ENCODE measurements at regions not wholly inside any gene's neighbourhood (a gene's known extent, or its start where the extent isn't known, plus 50 kb on each side); places are given as distances from the start of the nearest gene placed in this dataset.
"Not testable (repeated sequence)": the region's sequence is repeated elsewhere in the genome, so short reads cannot be mapped to it uniquely, and the experiment has no call there.

- H3K4me3 ChIP-seq (ENCODE audit: low read length, poor library complexity, severe bottlenecking) = no peak overlapping the region
- no peaks in the 10 kb centered on the region for H3F3A ChIP-seq (ENCODE audit: low read depth)
- no peaks in the 10 kb centered on the region for H3K9me3 ChIP-seq (ENCODE audit: insufficient read depth, low read depth, low read length)
- H3K4me2 ChIP-seq (ENCODE audit: low read depth, low read length, poor library complexity, severe bottlenecking) = peak overlapping the region; percentile 38
- no peaks in the 10 kb centered on the region for H3K27me3 ChIP-seq (ENCODE audit: insufficient read depth, low read length, poor library complexity, severe bottlenecking)
- TF ChIP-seq CTCF (conservative IDR thresholded peaks at IDR 0.05; ENCODE audit: low read length) (no peak), EZH2phosphoT487 (IDR thresholded peaks at IDR 0.05; ENCODE audit: borderline replicate concordance) (no peak)
- H3K9me2 ChIP-seq (replicated peaks; ENCODE audit: low read depth, low read length) = no peaks in the 10 kb centered on the region
- no peak overlapping the region for H2AFZ ChIP-seq (ENCODE audit: low read length)
- H4K20me1 ChIP-seq (ENCODE audit: insufficient read depth, low read length, poor library complexity, severe bottlenecking) = no peaks in the 10 kb centered on the region
- peaks cover 50% of the 10 kb centered on the region for H3K79me2 ChIP-seq (ENCODE audit: insufficient read depth, low read length)
- H3K4me1 ChIP-seq (ENCODE audit: insufficient read depth, low read length, poor library complexity, severe bottlenecking) = peaks cover 38% of the 10 kb centered on the region
- no peaks in the 10 kb centered on the region for H3K36me3 ChIP-seq (ENCODE audit: insufficient read depth, low read length)
- no peak overlapping the region for H3K9ac ChIP-seq (ENCODE audit: low read depth, low read length, poor library complexity, severe bottlenecking)
Observed at GRCh38 chr10:29730458-29730857, 95.7 kb upstream of the SVIL start.

GRCh38 chr10:29728541-29729049 lies 93.8 kb upstream of the SVIL start:
- H3K27me3 ChIP-seq (ENCODE audit: insufficient read depth, low read length, poor library complexity, severe bottlenecking) = no peaks in the 10 kb centered on the region
- no peak overlapping the region for H3K9ac ChIP-seq (ENCODE audit: low read depth, low read length, poor library complexity, severe bottlenecking)
- H4K20me1 ChIP-seq (ENCODE audit: insufficient read depth, low read length, poor library complexity, severe bottlenecking) = no peaks in the 10 kb centered on the region
- no peak overlapping the region for H3K4me2 ChIP-seq (ENCODE audit: low read depth, low read length, poor library complexity, severe bottlenecking)
- no peaks in the 10 kb centered on the region for H3K9me2 ChIP-seq (replicated peaks; ENCODE audit: low read depth, low read length)
- H3K79me2 ChIP-seq (ENCODE audit: insufficient read depth, low read length) = peaks cover 36% of the 10 kb centered on the region
- no peaks in the 10 kb centered on the region for H3K36me3 ChIP-seq (ENCODE audit: insufficient read depth, low read length)
- no peak for TF ChIP-seq EZH2phosphoT487 (IDR thresholded peaks at IDR 0.05; ENCODE audit: borderline replicate concordance)
- no peak for TF ChIP-seq CTCF (conservative IDR thresholded peaks at IDR 0.05; ENCODE audit: low read length)
- peaks cover 27% of the 10 kb centered on the region for H3K4me1 ChIP-seq (ENCODE audit: insufficient read depth, low read length, poor library complexity, severe bottlenecking)
- H3K4me3 ChIP-seq (ENCODE audit: low read length, poor library complexity, severe bottlenecking) = no peak overlapping the region
- no peaks in the 10 kb centered on the region for H3F3A ChIP-seq (ENCODE audit: low read depth)
- H3K9me3 ChIP-seq (ENCODE audit: insufficient read depth, low read depth, low read length) = no peaks in the 10 kb centered on the region
- H2AFZ ChIP-seq (ENCODE audit: low read length) = no peak overlapping the region

GRCh38 chr10:29725927-29726326 lies 91.2 kb upstream of the SVIL start:
- H3K27me3 ChIP-seq (ENCODE audit: insufficient read depth, low read length, poor library complexity, severe bottlenecking); H3K4me3 ChIP-seq (ENCODE audit: low read length, poor library complexity, severe bottlenecking); H3K9me3 ChIP-seq (ENCODE audit: insufficient read depth, low read depth, low read length); H3K9ac ChIP-seq (ENCODE audit: low read depth, low read length, poor library complexity, severe bottlenecking); H4K20me1 ChIP-seq (ENCODE audit: insufficient read depth, low read length, poor library complexity, severe bottlenecking); H3K4me2 ChIP-seq (ENCODE audit: low read depth, low read length, poor library complexity, severe bottlenecking); H3F3A ChIP-seq (ENCODE audit: low read depth); H3K4me1 ChIP-seq (ENCODE audit: insufficient read depth, low read length, poor library complexity, severe bottlenecking); H3K36me3 ChIP-seq (ENCODE audit: insufficient read depth, low read length); H3K9me2 ChIP-seq (replicated peaks; ENCODE audit: low read depth, low read length); H2AFZ ChIP-seq (ENCODE audit: low read length): not testable (repeated sequence)
- H3K79me2 ChIP-seq (ENCODE audit: insufficient read depth, low read length) = peaks cover 24% of the 10 kb centered on the region

- H4K20me1 ChIP-seq (ENCODE audit: insufficient read depth, low read length, poor library complexity, severe bottlenecking) = no peaks in the 10 kb centered on the region
- no peaks in the 10 kb centered on the region for H3K9me2 ChIP-seq (replicated peaks; ENCODE audit: low read depth, low read length)
- peaks cover 21% of the 10 kb centered on the region for H3K79me2 ChIP-seq (ENCODE audit: insufficient read depth, low read length)
- H2AFZ ChIP-seq (ENCODE audit: low read length) = no peak overlapping the region
- TF ChIP-seq CTCF (conservative IDR thresholded peaks at IDR 0.05; ENCODE audit: low read length) (no peak), EZH2phosphoT487 (IDR thresholded peaks at IDR 0.05; ENCODE audit: borderline replicate concordance) (no peak)
- no peaks in the 10 kb centered on the region for H3K36me3 ChIP-seq (ENCODE audit: insufficient read depth, low read length)
- no peaks in the 10 kb centered on the region for H3K27me3 ChIP-seq (ENCODE audit: insufficient read depth, low read length, poor library complexity, severe bottlenecking)
- no peak overlapping the region for H3K9ac ChIP-seq (ENCODE audit: low read depth, low read length, poor library complexity, severe bottlenecking)
- 0 out of 2 replicates have a peak, but pooled peaks cover 4% of the 10 kb centered on the region for H3K9me3 ChIP-seq (ENCODE audit: insufficient read depth, low read depth, low read length)
- peaks cover 9% of the 10 kb centered on the region for H3K4me1 ChIP-seq (ENCODE audit: insufficient read depth, low read length, poor library complexity, severe bottlenecking)
- no peak overlapping the region for H3K4me3 ChIP-seq (ENCODE audit: low read length, poor library complexity, severe bottlenecking)
- H3F3A ChIP-seq (ENCODE audit: low read depth) = no peaks in the 10 kb centered on the region
- H3K4me2 ChIP-seq (ENCODE audit: low read depth, low read length, poor library complexity, severe bottlenecking) = no peak overlapping the region
Observed at GRCh38 chr10:29725133-29725720, 90.5 kb upstream of the SVIL start.

Data from Loucy (cell line).